Spleen (tissue), 11 donors: ENCODE measurements at regions not wholly inside any gene's neighbourhood (a gene's known extent, or its start where the extent isn't known, plus 50 kb on each side); places are given as distances from the start of the nearest gene placed in this dataset.

Experiments used
- DNase-seq: peaks from one replicate; pipeline ENCODE4 v3.0.0-alpha.2; 2020
- H3K27ac ChIP-seq, 8 donors: fragments of 200-600 bp; sonication (generic) in 7 of 8; 1 replicate in 4 of 8; 2 replicates in 4 of 8; pipeline versions ENCODE4 v1.5.0 to v1.8.0; 2016 to 2021; ENCODE audit warnings: inconsistent platforms in 4 of 8, mild to moderate bottlenecking in 4 of 8, moderate library complexity in 1 of 8
- H3K27me3 ChIP-seq, 7 donors: fragments of 200-600 bp; sonication (generic) in 6 of 7; replicated peaks in 1 of 7; 1 replicate in 4 of 7; 2 replicates in 3 of 7; pipeline versions ENCODE4 v1.5.0 to v1.8.0; 2016 to 2021; ENCODE audit warnings: inconsistent platforms in 3 of 7, mild to moderate bottlenecking in 1 of 7
- H3K36me3 ChIP-seq, 6 donors: fragments of 200-600 bp; sonication (generic) in 5 of 6; 1 replicate in 4 of 6; 2 replicates in 2 of 6; pipeline versions ENCODE4 v1.5.0 to v1.8.0; 2016 to 2021; ENCODE audit warnings: inconsistent platforms in 2 of 6
- H3K4me1 ChIP-seq, 6 donors: fragments of 200-600 bp; sonication (generic) in 5 of 6; 1 replicate in 3 of 6; 2 replicates in 3 of 6; pipeline versions ENCODE4 v1.5.0 to v1.8.0; 2016 to 2021; ENCODE audit warnings: inconsistent platforms in 3 of 6
- H3K4me3 ChIP-seq, 8 donors: fragments of 200-600 bp; sonication (generic) in 7 of 8; 1 replicate in 4 of 8; 2 replicates in 4 of 8; pipeline versions ENCODE4 v1.5.0 to v1.8.0; 2016 to 2021; ENCODE audit warnings: inconsistent platforms in 4 of 8, mild to moderate bottlenecking in 4 of 8, moderate library complexity in 2 of 8
- H3K9me3 ChIP-seq, 8 donors: fragments of 200-600 bp; sonication (generic) in 7 of 8; 1 replicate in 4 of 8; 2 replicates in 4 of 8; pipeline versions ENCODE4 v1.5.0 to v1.8.0; 2016 to 2021; ENCODE audit warnings: inconsistent platforms in 4 of 8
- POLR2A ChIP-seq, 3 donors: fragments of 450-650 bp; IDR thresholded peaks; one replicate each; pipeline ENCODE4 v1.5.1; 2017; ENCODE audit warnings: antibody characterized with exemption in 3 of 3, mild to moderate bottlenecking in 1 of 3
- POLR2AphosphoS5 ChIP-seq, 3 donors: sonication (generic); formaldehyde crosslinking; IDR thresholded peaks; one replicate each; pipeline ENCODE4 v1.5.1; 2017; ENCODE audit warnings: antibody characterized with exemption in 3 of 3
- WGBS, 5 donors: extraction: QIAGEN DNeasy Blood & Tissue Kit in 3 of 5; methylation state at CpG; one replicate each; pipeline versions ENCODE4 v1.1.5 to v1.1.7; 2013 to 2018; 5-methylcytosine and 5-hydroxymethylcytosine counted together
- intact Hi-C: fragments of 100-400 bp; cut with DNase I; formaldehyde crosslinking; loops from one replicate; pipeline ENCODE4 v1.15.0; 2023; ENCODE audit warnings: low total_unique reads
- TF ChIP-seq, protein P1 (sequence below), 11 experiments: fragments of 200-600 bp in 7 of 11; fragments of 450-650 bp in 4 of 11; sonication (generic) in 4 of 11; IDR thresholded peaks in 8 of 11; conservative IDR thresholded peaks in 3 of 11; 1 replicate in 7 of 11; 2 replicates in 4 of 11; pipeline versions ENCODE4 v1.4.0 to v1.8.0; 2016 to 2021; ENCODE audit warnings: antibody characterized with exemption in 11 of 11, inconsistent platforms in 4 of 11, mild to moderate bottlenecking in 1 of 11
- donor health status: healthy with polysubstance abuse.
- donor health status: DM: no; HTN: no; CAD: no; lungs with moderate emphysema.
- donor health status: DM: no; HTN: no; CAD: no.
- donor health status: Bipolar disorder and iron deficiency.
- donor health status: healthy.
- donor health status: DM: no; HTN: no; CAD: no.
- donor health status: DM: yes; HTN: yes; CAD: no.

DNA sequence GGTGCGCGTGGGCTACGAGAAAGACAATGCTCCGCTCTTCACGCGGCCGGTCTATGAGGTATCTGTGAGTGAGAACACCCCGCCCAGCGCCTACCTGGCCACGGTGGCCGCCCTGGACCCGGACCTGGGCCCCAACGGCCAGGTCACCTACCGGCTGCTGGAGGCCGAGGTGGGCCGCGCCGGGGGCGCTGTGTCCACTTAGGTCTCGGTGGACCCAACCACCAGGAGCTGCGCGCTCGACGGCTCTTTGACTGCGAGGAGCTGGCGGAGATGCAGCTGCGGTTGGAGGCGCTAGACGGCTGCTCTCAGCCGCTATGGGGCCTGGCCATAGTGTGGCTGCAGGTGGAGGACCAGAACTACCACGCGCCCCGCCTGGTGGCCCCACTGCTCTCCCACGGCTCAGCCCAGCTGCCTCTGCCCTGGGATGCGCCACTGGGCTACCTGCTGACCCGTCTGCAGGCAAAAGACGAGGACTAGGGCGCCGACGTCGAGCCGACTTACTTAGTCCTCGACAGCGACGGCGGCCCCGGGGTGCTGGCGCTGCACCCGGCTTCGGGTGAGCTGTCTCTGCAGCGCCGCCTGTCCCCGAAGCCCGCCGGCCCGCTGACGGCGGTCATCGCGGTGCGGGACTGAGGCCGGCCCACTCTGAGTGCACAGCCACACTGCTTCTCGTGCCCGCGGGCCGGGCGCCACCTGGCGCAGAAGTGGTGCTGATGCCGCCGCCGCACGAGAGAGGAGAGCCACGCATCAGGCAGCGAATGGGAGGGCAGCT, 173.0 kb downstream of the OLFM4 start:
- H3K9me3 ChIP-seq, result peaks cover 0 to 16% (median 0%) of the 10 kb centered on the region in 8 donors
- peak; percentile 69 for DNase-seq
- intact Hi-C loops, result no loop called here
- no peaks in the 10 kb centered on the region for H3K36me3 ChIP-seq
- H3K4me1 ChIP-seq, result peaks cover 0 to 9% (median 4%) of the 10 kb centered on the region in 6 donors
- no peak overlapping the region for H3K27ac ChIP-seq
- 22 to 54% (median 25%) methylated on average over 15 to 74 of the region's 74 CpGs for WGBS, 5 donors
- TF ChIP-seq POLR2AphosphoS5 (IDR thresholded peaks at IDR 0.05), result no peak
- TF ChIP-seq POLR2A (IDR thresholded peaks at IDR 0.05), result no peak
- TF ChIP-seq, protein P1, sequence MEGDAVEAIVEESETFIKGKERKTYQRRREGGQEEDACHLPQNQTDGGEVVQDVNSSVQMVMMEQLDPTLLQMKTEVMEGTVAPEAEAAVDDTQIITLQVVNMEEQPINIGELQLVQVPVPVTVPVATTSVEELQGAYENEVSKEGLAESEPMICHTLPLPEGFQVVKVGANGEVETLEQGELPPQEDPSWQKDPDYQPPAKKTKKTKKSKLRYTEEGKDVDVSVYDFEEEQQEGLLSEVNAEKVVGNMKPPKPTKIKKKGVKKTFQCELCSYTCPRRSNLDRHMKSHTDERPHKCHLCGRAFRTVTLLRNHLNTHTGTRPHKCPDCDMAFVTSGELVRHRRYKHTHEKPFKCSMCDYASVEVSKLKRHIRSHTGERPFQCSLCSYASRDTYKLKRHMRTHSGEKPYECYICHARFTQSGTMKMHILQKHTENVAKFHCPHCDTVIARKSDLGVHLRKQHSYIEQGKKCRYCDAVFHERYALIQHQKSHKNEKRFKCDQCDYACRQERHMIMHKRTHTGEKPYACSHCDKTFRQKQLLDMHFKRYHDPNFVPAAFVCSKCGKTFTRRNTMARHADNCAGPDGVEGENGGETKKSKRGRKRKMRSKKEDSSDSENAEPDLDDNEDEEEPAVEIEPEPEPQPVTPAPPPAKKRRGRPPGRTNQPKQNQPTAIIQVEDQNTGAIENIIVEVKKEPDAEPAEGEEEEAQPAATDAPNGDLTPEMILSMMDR (IDR thresholded peaks at IDR 0.05 in 8 of 11, conservative IDR thresholded peaks at IDR 0.05 in 3 of 11), result no peak
- peaks cover 0 to 60% (median 24%) of the 10 kb centered on the region in 7 donors for H3K27me3 ChIP-seq
- H3K4me3 ChIP-seq, result peak overlapping the region in 1 of 8 donors; percentile 25

DNA sequence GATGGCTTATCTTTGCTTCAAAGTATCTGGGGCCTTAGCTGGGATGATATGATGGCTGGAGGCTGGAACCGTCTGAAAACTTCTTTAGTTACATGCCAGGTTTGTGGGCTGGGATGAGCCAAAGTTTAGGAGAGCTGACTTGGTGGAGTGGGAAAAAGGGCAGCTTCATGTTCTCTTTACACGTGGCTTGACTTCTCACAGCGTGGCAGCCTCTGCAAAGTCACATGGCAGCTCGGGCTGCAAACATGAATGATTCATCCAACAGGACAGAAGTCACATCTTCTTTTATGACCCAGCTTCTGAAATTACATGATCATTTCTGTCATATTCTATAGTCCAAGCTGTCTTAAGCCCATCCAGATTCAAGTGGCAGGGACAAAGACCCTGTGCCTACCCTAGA, 176.0 kb downstream of the OLFM4 start:
- WGBS, 5 donors, result 61 to 76% (median 73%) methylated on average over 4 of the region's 4 CpGs
- Histone ChIP-seq H3K9me3 (peaks cover 0 to 16% (median 0%) of the 10 kb centered on the region in 8 donors), H3K36me3 (no peaks in the 10 kb centered on the region), H3K27ac (no peak overlapping the region), H3K27me3 (peaks cover 0 to 58% (median 24%) of the 10 kb centered on the region in 7 donors), H3K4me1 (peaks cover 0 to 9% (median 4%) of the 10 kb centered on the region in 6 donors), H3K4me3 (no peak overlapping the region)
- TF ChIP-seq, protein P1 (IDR thresholded peaks at IDR 0.05 in 8 of 11, conservative IDR thresholded peaks at IDR 0.05 in 3 of 11), result no peak
- TF ChIP-seq POLR2A (IDR thresholded peaks at IDR 0.05) (no peak), POLR2AphosphoS5 (IDR thresholded peaks at IDR 0.05) (no peak)
- no peak for DNase-seq
- intact Hi-C loops, result no loop called here

DNA sequence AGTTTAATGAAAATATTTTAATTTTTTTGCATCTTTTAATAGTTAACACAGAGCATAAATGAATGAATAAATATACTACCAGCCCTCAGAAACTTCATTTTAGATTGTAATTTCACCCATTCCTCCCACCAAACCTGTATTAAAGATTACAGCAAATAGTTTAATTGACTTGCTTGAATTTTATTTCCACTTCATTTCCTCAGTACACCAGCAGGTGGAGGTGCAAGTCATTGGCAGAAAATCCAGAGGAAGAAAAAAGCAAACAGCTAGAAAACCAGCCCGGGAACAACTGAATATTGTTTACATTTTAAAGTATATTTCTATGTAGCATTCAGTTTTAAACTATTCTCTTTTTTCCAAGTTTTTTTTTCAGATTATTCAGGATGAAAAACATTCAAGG, 177.8 kb downstream of the OLFM4 start:
- no peak overlapping the region for H3K27ac ChIP-seq
- DNase-seq, result no peak
- intact Hi-C loops, result no loop called here
- WGBS, 5 donors, result 0 to 25% (median 17%) methylated on average over 1 of the region's 1 CpG
- TF ChIP-seq, protein P1 (IDR thresholded peaks at IDR 0.05 in 8 of 11, conservative IDR thresholded peaks at IDR 0.05 in 3 of 11), result no peak
- TF ChIP-seq POLR2AphosphoS5 (IDR thresholded peaks at IDR 0.05) (no peak), POLR2A (IDR thresholded peaks at IDR 0.05) (no peak)
- H3K9me3 ChIP-seq, result peaks cover 0 to 6% (median 0%) of the 10 kb centered on the region in 8 donors
- no peak overlapping the region for H3K4me3 ChIP-seq
- H3K36me3 ChIP-seq, result no peaks in the 10 kb centered on the region
- peaks cover 0 to 39% (median 12%) of the 10 kb centered on the region in 7 donors for H3K27me3 ChIP-seq
- H3K4me1 ChIP-seq, result peaks cover 0 to 5% (median 2%) of the 10 kb centered on the region in 6 donors

DNA sequence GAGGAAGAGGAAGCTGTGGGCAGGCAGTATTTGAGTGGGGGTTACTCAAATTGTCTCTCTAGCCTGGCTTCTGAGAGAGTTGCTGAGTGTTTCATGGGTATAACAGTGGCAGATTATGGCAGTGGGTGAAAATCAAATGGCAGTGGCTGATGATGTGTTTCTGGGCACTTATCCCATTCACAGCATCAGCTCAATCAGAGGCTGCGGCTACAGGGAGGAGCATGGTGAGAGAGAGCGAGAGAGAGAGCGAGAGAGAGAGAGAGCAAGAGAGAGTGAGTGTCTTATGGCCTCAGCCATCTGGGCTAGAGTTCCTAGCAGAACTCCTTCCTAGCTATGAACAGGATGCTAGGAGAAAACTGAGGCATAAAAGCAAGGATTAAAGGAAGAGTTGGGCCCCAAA, 178.9 kb downstream of the OLFM4 start:
- no peak for DNase-seq
- no peak overlapping the region for H3K4me3 ChIP-seq
- 82 to 88% (median 84%) methylated on average over 3 of the region's 3 CpGs for WGBS, 5 donors
- H3K4me1 ChIP-seq, result no peaks in the 10 kb centered on the region
- no peak overlapping the region for H3K27ac ChIP-seq
- peaks cover 0 to 28% (median 1%) of the 10 kb centered on the region in 7 donors for H3K27me3 ChIP-seq
- no peaks in the 10 kb centered on the region for H3K9me3 ChIP-seq
- intact Hi-C loops, result no loop called here
- no peak for TF ChIP-seq POLR2A (IDR thresholded peaks at IDR 0.05)
- no peak for TF ChIP-seq POLR2AphosphoS5 (IDR thresholded peaks at IDR 0.05)
- H3K36me3 ChIP-seq, result no peaks in the 10 kb centered on the region
